ENCODE measurements at regions not wholly inside any gene's neighbourhood (a gene's known extent, or its start where the extent isn't known, plus 50 kb on each side); places are given as distances from the start of the nearest gene placed in this dataset.
A peak's percentile ranks its signal among the peaks of the same experiment; 100 is the strongest.

GRCh38 chr5:99032234-99033013 is 103.6 kb upstream of the CHD1 start:
- no peaks in the 10 kb centered on the region for H3K36me3 ChIP-seq (ENCODE audit: control insufficient read depth in 1 of 2, insufficient read depth in 2 of 2, low read length in 2 of 2)
- peaks cover 0 to 11% of the 10 kb centered on the region in 2 experiments; a peak in 1 of 4 replicates for H3K4me1 ChIP-seq (ENCODE audit: control insufficient read depth in 1 of 2, insufficient read depth in 2 of 2, low read length in 2 of 2)
- POLR2A ChIA-PET: interaction anchor here (0.5 kb wide), 1 partner anchor 398 kb away, joined by 4 read pairs; no protein-coding TSS in a partner anchor
- H2AFZ ChIP-seq (ENCODE audit: low read depth, low read length, poor library complexity, severe bottlenecking): peak overlapping the region; percentile 99
- no peak for TF ChIP-seq SIN3A (IDR thresholded peaks at IDR 0.05; ENCODE audit: low read depth)
- TF ChIP-seq RAD21 (IDR thresholded peaks at IDR 0.05; ENCODE audit: low read depth): peak; percentile 90
- TF ChIP-seq CTCF (IDR thresholded peaks at IDR 0.05 in 2 of 3, conservative IDR thresholded peaks at IDR 0.05 in 1 of 3; ENCODE audit: borderline replicate concordance in 1 of 3, insufficient read depth in 1 of 3, low read depth in 2 of 3, low read length in 2 of 3): peak; percentile 67 to 84 (median 71)
- no peak for TF ChIP-seq ZBTB33 (IDR thresholded peaks at IDR 0.05; ENCODE audit: extremely low read depth, insufficient replicate concordance, low read length)
- peak; percentile 29 for TF ChIP-seq TCF7L2 (IDR thresholded peaks at IDR 0.05; ENCODE audit: borderline replicate concordance, extremely low read depth, insufficient read depth, insufficient read length)
- CTCF ChIA-PET: interaction anchor here (0.9 to 1.6 kb wide), 6 partner anchors 28 to 263 kb away, joined by 3 to 6 read pairs (median 4); no protein-coding TSS in a partner anchor
- no peaks in the 10 kb centered on the region for H3K9me3 ChIP-seq (ENCODE audit: control insufficient read depth in 1 of 2, insufficient read depth in 1 of 2, low read depth in 1 of 2, low read length in 2 of 2)
- no peaks in the 10 kb centered on the region for H3K27me3 ChIP-seq (ENCODE audit: insufficient read depth, low read length)
- BruUV-seq (replicated peaks): no TSS peak
- ATAC-seq: peak; percentile 89
- no peaks in the 10 kb centered on the region for H3K9me2 ChIP-seq (ENCODE audit: insufficient read depth)
- intact Hi-C loops (cut with micrococcal nuclease): loop anchor here (1.0 kb wide), 1 partner anchor 126 kb away; no protein-coding TSS in a partner anchor
- H3K27ac ChIP-seq (ENCODE audit: low read depth, low read length): no peak overlapping the region
- H4K20me1 ChIP-seq (ENCODE audit: insufficient read depth): no peaks in the 10 kb centered on the region
- no peak overlapping the region for H3K9ac ChIP-seq (ENCODE audit: low read length)
- H3K79me2 ChIP-seq (ENCODE audit: insufficient read depth, low read length): no peaks in the 10 kb centered on the region
- RAD21 ChIA-PET (ENCODE audit: low non-redundant PET in 1 of 2, low total read pairs in 2 of 2, uncharacterized antibody in 2 of 2, unreplicated experiment in 2 of 2): interaction anchor here in 1 of 2 experiments (0.8 kb wide), 1 partner anchor 12 kb away, joined by 3 read pairs; no protein-coding TSS in a partner anchor
- peak overlapping the region in 1 of 2 experiments; percentile 3; a peak in 1 of 4 replicates for H3K4me3 ChIP-seq (replicated peaks in 1 of 2; ENCODE audit: low read depth in 1 of 2, low read length in 2 of 2)
- H3K4me2 ChIP-seq (ENCODE audit: low read length): peak overlapping the region; percentile 52
- peak; percentile 56 for DNase-seq (ENCODE audit: low read depth, low spot score)
